HG03097 (cell line): ENCODE measurements at regions not wholly inside any gene's neighbourhood (a gene's known extent, or its start where the extent isn't known, plus 50 kb on each side); places are given as distances from the start of the nearest gene placed in this dataset.

Experiments
- ATAC-seq: cut with Tn5 transposase; IDR thresholded peaks from one replicate; pipeline ENCODE4 v1.9.1; 2021; ENCODE audit not compliant: unreplicated experiment, low FRiP score

DNA sequence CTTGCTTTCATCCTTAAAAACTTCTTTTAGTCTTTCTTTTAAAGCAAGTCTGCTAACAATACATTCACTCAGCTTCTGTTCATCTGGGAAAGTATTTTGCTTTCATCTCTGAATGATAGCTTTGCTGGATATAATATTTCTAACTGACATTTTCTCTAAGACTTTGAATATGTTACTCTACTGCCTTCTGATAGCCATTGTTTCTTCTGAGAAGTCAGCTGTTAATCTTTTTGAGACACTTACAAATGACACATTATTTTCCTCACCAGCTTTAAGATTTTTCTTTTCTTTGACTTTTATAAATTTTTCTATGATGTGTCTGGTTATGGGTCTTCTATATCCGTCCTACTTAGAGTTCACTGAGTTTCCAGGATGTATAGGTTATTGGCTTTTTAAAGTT is 643.1 kb downstream of the KCNA4 start:
- ATAC-seq = no peak

DNA sequence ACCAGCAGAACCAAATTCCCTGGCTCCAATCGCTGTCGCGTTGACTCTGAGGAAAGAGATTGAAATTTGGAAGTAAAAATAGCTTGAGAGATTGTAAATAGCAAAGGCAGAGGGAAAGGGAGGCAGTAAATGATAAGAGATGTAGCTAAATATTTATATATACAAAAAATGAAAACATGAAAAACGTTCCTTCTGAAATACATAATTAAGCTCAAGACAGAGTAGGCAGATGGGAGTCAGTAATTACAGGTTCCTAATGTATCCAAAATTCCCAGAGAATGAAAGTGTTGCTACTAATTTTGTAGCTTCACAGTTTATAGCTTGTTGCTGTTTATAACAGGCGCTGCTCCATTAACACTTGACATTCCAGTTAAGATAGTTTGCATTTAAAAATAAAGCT is 648.7 kb downstream of the KCNA4 start:
- ATAC-seq = no peak

DNA sequence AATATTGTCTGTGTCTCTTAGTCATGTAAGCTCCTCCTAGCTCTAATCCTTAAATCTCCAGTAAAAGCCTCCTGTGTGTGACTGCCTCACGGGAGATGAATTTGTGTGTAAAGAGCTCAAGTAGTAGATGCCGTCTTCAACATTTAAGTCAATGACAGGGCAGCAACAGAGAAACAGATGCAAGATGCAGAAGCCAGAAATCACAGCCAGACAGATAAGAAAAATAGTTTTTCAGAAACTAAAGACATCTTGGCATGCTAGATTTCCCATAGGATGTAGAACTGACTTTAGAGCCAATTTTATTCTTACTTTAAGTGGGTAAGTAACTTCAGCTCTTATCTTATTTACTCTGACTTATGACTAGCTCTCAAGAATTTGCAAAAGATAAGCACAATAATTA is 652.8 kb downstream of the KCNA4 start:
- ATAC-seq = no peak

DNA sequence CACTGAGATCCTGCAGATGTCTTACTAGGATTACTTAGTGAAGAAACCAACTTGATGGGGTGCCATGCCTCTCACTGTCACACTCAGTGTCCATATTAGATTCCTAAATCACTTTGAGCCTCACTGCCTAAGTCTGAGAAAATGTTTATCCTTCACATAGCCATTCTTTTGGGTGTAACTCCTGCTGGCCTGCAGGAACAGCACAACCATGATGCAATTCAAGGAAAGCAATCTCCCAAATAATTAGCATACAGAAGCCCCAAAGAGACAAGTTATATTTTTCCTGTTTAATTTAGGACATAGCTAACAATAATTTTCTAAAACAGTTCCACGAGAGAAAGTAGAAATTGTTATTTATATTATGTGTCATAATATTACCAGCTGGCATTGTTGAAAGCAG is 655.5 kb downstream of the KCNA4 start:
- ATAC-seq = no peak

DNA sequence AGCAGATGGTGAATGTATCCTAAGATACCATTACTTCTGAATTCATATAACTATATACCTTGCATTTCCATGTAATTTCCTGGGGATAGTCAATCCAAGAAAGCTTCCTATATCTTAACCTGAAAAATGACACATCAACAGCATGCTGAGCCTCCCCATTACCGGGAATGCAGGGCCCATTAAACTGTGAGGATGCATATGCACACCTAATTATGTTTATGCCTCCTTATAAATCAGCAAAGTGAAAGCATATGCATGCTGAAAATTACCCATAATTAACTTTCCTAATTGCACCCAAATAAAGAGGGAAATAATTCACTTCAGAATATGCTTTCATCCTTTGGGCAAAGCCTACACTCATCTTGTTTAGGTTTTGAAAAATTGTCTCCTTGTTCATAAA is 663.0 kb downstream of the KCNA4 start:
- ATAC-seq = no peak

DNA sequence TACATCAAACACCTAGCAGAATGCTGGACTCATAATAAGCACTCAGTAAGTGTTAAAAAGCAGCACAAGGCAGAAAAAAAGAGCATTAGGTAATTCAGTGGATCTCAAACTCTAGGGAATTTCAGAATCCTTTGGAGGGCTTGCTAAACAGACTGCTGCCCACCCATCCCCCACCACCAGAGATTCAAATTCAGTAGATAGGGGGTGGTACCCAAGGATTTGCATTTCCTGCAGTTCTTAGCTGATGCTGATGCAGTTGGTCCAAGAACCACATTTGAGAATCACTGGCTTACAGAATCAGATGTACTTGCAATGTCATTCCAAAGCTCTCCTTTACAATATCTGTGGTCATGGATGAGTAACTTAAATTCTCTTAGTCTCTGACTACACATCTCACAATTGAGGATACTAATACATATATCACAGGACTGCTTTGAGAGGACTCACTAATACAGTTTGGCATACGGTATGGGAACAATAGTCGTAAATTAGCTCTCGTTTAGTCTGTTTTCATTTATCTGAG is 664.5 kb downstream of the KCNA4 start:
- ATAC-seq = no peak

DNA sequence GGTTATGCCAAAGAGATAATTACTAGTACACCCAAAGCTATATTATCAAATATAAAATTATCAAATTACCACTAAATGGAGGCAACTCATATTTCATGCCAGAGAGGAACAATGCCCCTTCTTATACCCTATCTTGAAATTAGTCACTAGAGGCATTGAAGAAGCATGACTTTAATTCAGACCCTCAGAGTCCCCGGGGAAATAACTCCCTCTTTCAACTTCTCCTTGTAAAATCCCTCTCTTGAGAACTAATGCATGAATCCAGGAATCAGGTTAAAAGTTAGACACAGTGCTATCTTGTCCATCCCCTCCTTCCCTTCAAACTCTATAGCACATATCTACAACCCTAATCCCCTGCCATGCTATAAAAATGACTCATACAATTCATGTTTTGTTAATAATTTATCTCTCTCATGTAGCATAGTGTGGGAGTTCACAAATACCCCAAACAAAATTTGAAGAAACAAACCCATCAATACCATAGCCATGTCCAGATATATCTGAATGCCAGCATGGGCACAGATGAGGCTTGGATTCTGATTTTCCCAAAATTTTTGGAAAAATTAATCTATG is 665.4 kb downstream of the KCNA4 start:
- no peak for ATAC-seq

DNA sequence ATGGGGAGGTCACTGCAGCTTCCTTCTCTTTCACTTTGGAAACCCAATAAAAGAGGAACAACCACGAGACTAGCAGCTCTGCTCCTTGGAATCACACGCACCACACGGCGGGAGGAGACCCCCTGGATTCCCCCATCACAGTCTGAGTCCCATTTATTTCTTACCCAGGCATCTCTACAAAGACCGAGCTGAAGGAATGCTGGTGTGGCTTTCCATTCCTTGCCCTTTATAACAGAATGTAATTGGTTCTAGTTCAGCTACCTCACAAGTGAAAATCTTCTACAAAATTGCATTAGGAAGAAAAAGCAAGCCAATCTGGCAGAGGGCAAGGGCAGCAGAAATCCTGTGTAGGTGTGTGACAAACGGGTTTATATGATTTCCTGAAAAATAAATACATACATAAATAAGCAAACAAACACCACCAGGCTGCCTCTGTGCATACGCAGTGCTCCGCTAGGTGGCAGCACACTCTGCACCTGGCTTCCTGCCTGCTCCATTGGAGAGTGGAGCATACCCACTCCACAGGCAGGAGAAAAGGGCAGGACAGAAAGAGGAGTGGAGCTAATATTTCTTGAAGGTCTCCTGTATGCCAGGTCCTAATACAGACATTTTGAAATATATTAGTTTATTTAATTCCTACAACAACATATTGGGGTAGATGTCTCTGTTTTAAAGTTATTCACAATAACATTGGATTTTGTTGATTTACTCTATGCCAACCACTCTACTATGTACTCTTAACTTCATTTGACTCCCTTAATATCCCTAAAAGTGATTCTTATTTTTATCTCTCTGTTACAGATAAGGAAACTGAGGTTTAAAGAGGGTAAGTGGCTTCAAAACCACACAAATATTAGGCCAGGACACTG is 673.1 kb downstream of the KCNA4 start:
- peak; percentile 97 for ATAC-seq

DNA sequence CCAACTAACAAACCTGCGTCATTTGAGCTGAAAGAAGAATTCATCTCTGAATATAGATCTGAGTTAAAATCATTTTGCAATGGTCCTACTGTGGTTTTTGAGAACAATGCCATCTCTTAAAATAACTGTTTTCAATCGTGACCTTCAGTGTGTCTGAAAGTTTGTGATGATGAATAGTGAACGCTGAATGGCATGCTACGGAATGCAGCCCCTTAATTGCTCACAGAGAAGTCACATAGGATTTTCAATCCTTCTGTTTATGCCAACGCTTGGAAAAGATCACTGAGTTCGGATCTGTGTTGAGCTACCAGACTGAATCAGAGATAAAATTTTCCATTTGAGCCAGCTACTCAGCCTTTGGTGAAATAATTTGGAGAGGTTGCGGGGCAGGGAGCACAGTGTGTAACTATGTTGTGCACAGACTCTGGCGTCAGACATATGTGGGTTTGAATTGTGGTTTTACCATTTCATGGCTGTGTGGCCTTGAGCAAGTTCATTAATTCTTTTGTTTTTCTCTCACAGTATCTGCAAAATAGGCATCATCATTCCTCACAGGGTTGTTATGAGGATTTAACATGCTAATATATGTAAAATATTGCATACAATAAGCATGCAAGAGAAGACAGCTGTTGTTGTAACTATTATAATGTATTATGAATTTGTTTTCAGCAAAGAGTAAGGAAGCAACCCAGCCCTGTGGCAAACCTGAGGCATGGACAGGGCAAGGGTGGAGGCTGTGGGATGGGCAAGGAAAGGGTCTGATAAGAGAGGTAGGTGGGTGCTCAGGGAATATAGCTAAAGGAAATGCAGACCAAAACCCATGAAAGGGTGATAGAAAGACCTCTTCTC is 679.9 kb downstream of the KCNA4 start:
- ATAC-seq = no peak

DNA sequence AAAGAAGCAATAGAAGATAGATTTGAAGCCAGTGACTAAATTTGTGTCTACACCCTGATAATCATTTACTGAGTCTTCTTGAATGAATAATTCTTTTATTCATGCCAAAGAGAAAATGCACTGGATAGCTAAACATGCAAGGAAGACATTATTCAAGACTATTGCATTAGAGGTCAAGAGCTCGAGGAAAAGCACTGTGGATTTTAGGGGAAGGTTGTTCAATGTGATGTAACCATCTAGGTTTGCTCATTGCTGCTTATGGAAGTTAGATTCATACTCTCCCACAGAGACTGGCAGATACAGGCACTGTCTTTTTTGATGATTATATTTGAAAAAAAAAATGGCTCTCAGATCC is 682.1 kb downstream of the KCNA4 start:
- ATAC-seq = no peak

DNA sequence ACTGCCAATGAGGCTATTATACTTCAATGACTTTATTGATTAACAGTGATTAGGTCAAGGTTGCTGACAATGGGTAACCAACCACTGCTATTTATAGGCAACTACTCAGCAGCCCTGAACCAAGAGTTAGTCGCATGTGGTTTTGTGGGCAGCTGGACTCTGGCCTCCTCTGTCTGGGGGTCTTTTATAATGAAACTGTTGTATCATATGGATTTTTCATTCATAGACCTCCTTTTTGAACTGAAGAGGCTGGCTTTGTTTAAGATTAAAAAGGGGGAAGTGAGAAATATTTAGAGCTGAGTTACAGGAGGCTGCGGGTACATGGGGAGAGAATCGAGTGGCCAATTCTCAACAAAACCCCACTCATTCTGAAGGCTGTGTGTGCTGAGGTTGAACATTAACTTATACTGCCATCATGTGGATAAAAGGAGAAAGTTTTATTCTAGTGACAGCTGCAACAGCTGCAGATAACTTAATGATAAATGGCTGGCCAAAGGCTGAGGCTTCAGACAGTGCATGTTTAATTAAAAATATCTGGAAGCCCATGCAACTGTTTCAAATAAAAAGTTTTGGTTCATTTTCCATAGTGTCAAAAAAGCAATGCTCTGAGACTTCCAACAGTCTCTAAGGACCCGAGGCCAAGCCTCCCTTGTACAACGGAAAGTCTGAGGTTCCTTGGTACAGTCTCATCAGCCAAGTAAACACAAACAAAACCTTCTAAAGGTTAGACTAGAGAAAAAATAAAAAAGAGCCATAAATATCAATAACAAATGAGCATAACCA is 682.6 kb downstream of the KCNA4 start:
- peak; percentile 96 for ATAC-seq

DNA sequence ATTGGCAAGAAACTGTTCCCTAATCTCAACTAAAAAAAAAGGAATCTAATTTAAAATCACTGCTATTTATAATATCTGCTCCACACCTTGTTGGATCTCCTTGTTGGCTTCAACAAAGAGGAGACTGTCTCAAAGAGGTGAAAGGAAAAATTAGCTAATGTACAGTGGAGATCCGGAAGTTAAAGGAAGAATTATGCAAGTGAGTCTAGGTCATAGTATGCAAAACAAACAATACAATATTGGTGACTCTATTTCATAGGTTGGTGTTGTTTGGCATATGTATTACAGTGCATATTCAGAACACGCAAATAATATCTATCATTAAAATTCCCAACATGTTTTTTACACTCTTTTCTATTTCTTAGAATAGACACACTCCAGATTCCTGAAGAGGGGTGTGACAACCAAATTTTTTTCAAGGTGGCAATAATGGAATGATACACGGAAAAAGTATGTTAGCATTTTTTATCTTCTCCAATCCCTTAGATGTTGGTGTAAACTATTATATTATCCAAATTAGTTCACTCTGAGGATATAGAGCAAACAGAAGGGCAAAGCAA is 685.3 kb downstream of the KCNA4 start:
- ATAC-seq = no peak

DNA sequence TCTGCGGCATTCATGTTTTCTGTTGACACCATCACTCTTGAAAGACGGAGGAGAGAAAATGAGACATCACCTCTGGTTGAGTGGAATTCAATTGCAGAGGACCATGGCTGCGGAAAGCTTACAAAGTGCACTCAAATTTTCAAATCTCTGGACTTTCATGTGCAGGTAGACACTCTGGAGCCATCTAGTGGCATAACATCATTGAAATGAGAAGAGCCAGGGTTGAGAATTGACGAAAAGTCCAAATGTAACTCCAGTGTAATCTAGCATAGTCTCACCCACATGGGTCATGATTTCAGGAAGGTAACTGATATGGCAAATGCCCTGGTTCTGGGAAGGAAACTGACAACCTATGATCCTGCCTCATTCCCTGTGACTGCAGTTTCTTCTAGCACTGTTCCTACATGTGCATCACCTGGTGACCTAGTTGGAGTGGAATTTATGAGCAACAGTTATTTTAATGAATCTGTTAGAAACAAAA is 687.8 kb downstream of the KCNA4 start:
- no peak for ATAC-seq

DNA sequence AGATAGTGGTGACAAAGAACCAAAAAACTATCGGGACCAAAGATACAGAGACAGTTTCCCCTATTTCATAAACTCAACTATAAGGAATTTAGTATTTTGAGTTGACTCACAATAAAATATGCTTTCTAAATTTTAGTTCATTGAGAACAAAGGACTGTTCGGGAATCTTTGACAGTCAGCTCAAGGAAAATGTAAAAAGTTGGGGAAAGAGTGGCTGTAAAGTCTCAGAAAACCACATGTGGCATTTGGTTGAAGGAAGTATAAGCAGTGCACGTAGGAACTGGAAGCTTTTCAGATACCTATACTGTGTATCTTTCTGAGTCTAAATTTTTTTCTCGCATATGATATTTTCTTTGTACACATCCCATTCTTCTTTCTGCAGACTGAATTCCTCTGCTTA is 688.9 kb downstream of the KCNA4 start:
- no peak for ATAC-seq

DNA sequence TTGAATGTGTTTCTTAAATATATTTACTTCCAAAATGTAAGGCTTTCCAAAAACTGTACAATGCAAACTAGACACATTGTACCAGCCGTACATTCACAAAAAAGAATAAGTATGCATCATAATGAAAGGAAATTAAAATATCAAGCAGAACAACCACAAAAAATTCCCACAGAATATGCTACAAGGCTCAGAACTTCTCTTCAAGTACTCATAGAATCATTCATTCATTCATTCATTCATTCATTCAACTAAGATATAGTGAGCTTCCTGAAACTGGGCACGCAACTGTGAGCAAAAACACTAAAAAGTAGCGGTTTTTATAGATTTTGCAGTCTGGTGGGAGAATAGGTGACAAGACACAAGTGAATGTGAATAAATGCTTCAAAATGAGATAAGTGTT is 690.1 kb downstream of the KCNA4 start:
- no peak for ATAC-seq

DNA sequence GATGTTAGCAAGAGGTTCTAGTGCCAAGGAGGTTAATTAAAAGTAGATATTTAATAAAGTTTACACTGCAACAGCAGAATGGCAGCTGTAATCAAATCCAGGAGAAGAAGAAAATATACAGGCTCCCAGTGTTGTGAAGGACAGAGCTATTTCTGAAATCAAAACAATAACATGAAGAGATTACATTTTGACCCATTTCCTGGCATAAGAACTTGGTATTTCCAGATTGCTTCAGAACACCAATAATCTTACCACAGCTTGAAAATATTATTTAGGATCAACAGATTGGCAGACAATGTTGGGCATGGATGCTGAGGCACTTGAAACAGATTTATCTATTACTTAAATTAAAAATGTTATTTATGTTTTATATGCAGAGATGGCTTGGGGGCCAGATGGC is 692.5 kb downstream of the KCNA4 start:
- no peak for ATAC-seq

DNA sequence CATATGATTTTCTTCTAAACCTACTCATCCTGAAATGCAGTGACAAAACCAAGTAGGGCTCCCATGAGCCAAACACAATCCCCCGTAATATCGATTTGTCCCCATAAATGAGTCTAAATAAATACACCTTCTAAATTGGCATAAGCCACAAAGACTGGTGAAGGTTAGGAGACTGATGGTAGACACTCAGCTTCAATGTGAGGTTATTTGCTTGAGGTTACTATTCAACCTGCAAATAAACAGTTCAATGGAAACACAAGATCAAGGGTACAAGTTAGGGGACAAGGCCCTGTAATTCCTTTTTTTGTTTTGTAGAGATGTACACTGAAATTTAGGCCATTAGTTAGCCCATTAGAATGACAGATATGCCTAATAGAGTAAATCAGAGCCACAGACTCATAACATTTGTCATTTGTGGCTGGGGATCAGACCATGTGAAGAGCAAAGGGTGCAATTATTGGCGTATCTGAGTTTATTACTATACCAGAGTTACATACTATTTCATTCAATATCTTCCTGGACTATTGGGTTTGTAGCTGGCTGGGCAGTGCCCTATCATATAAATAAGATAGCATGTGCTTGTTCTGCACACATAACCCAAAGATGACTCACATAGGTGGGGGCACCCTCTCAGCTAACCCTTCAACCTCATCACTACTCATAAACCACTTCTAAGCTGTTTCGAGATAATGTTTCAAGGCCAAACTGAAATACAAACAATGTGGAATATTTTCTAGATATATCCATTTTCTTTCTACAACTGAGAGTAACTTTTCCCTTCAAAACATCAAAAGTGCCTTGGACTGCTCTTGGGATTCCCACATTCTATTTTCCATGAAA is 695.3 kb downstream of the KCNA4 start:
- no peak for ATAC-seq

DNA sequence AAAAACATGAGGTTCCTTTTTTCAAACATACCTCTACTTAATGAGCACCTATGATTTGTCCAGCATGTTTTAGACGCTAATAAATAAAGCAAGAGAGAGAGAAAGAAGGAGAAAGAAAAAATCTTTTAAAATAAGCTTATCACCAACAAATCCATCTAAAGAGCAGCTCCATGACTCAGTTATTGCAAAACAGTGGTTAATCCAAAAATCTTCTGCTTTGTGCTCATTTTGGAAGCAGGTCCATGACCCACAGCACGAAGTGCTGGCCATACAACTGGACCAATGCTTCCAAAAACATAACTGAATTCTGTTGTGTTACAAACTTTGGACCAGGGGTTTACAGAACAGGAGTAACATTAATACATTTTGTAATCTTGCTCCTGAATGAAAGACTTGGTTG is 696.6 kb downstream of the KCNA4 start:
- ATAC-seq = no peak

DNA sequence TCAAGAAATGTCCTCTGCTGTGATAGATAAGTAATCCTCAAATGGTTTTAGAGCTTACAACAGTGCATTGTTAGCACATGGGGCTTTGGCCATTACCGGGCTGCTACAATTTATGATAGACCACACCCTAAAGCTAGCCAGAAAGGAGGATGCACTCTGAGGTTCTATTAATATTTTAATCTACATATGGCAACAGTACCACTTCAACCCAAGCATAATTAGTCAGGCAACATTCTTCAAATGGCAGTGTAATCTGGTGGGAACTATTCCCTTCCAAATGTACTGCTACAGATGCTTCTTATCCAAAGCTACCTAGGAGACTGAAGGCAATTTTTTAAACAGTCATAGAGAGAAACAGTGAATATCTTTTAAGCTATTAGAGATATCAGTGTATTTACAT is 697.6 kb downstream of the KCNA4 start:
- ATAC-seq = no peak
